H1 (cell line): ENCODE measurements at regions not wholly inside any gene's neighbourhood (a gene's known extent, or its start where the extent isn't known, plus 50 kb on each side); places are given as distances from the start of the nearest gene placed in this dataset.

ENCODE experiments used
- CREB1 ChIP-seq: IDR thresholded peaks from 2 replicates; pipeline ENCODE4 v1.6.1; 2012; ENCODE audit warnings: inconsistent platforms
- JUND ChIP-seq: IDR thresholded peaks from 2 replicates; pipeline ENCODE4 v1.6.1; 2011; ENCODE audit warnings: mild to moderate bottlenecking, improper control_type of control experiment, low read length
- NRF1 ChIP-seq: IDR thresholded peaks from 2 replicates; pipeline ENCODE4 v1.6.1; 2011; ENCODE audit warnings: mild to moderate bottlenecking, low read depth, low read length, improper control_type of control experiment
- POLR2A ChIP-seq, 2 experiments: IDR thresholded peaks; 1 replicate in 1 of 2; 2 replicates in 1 of 2; pipeline ENCODE4 v1.6.1; 2011; ENCODE audit warnings: low read depth in 2 of 2, low read length in 2 of 2, mild to moderate bottlenecking in 2 of 2; ENCODE audit errors: control extremely low read depth in 1 of 2
- POLR2AphosphoS5 ChIP-seq: IDR thresholded peaks from 2 replicates; pipeline ENCODE4 v1.6.1; 2011; ENCODE audit warnings: low read depth, low read length
- RAD21 ChIP-seq, 2 experiments: IDR thresholded peaks in 1 of 2; conservative IDR thresholded peaks in 1 of 2; 2 replicates each; pipeline ENCODE4 v1.6.1; 2011; ENCODE audit warnings: low read depth in 2 of 2, low read length in 2 of 2, improper control_type of control experiment in 1 of 2, inconsistent platforms in 1 of 2, mild to moderate bottlenecking in 1 of 2, moderate library complexity in 1 of 2
- RBBP5 ChIP-seq: IDR thresholded peaks from 2 replicates; pipeline ENCODE4 v1.7.1; 2012; ENCODE audit warnings: low read depth, mild to moderate bottlenecking, inconsistent platforms, low read length, moderate library complexity, borderline replicate concordance
- TF ChIP-seq, protein P1 (sequence below), 3 experiments: IDR thresholded peaks; 1 replicate in 2 of 3; 2 replicates in 1 of 3; pipeline versions ENCODE4 v1.5.1 to v1.6.1; 2011; ENCODE audit warnings: low read length in 3 of 3, mild to moderate bottlenecking in 3 of 3, inconsistent platforms in 2 of 3, low read depth in 1 of 3, moderate library complexity in 1 of 3; ENCODE audit not compliant: insufficient read depth in 1 of 3; ENCODE audit errors: control extremely low read depth in 1 of 3

DNA sequence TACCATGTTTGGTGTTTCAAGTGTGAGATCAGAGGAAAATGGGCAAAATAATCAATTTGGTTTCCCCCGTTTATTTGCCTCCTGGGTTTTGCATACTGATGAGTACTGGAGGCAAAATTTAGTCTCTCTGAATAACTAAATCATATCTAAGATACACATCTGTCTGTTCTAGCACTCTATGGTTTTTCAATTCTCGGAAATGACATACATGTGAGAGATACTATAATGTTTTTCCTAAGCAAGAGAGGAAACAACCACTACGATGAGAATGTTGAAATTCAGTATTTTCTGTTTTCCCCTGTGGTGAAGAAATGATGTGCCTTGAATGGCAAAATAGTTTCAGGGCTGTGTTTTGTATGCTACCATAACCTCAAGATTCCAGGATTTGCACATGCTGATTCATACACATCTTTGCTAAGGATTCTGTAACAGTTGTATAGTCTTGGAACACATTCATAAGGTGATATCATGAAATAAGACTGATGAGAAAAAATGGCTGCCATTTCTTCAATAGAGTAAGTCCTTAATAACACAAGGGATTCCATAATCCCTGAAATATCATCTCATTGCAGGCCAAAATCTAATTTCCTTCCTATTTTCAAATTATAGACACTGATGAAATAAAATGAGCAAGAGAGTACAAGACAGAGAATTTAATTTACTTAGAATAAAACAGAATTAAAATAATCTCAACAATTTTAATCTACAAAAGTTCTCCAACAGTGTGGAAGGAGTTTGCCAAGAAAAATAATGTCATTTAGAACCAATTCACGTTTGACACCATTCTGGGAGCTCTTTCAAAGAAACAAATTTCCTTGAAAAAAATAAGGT lies 316.6 kb downstream of the FIGN start:
- TF ChIP-seq JUND (no peak), POLR2AphosphoS5 (no peak), NRF1 (no peak), RAD21 (IDR thresholded peaks at IDR 0.05 in 1 of 2, conservative IDR thresholded peaks at IDR 0.05 in 1 of 2; ENCODE audit: low read depth in 2 of 2, low read length in 2 of 2) (no peak), CREB1 (no peak), POLR2A (IDR thresholded peaks at IDR 0.05; ENCODE audit: control extremely low read depth in 1 of 2, low read depth in 2 of 2, low read length in 2 of 2) (no peak), RBBP5 (no peak)
- TF ChIP-seq, protein P1, sequence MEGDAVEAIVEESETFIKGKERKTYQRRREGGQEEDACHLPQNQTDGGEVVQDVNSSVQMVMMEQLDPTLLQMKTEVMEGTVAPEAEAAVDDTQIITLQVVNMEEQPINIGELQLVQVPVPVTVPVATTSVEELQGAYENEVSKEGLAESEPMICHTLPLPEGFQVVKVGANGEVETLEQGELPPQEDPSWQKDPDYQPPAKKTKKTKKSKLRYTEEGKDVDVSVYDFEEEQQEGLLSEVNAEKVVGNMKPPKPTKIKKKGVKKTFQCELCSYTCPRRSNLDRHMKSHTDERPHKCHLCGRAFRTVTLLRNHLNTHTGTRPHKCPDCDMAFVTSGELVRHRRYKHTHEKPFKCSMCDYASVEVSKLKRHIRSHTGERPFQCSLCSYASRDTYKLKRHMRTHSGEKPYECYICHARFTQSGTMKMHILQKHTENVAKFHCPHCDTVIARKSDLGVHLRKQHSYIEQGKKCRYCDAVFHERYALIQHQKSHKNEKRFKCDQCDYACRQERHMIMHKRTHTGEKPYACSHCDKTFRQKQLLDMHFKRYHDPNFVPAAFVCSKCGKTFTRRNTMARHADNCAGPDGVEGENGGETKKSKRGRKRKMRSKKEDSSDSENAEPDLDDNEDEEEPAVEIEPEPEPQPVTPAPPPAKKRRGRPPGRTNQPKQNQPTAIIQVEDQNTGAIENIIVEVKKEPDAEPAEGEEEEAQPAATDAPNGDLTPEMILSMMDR (IDR thresholded peaks at IDR 0.05; ENCODE audit: control extremely low read depth in 1 of 3, insufficient read depth in 1 of 3, low read depth in 1 of 3, low read length in 3 of 3): no peak
